Ovary (tissue), 3 donors: ENCODE measurements at regions not wholly inside any gene's neighbourhood (a gene's known extent, or its start where the extent isn't known, plus 50 kb on each side); places are given as distances from the start of the nearest gene placed in this dataset.

ENCODE experiments used
- EP300 ChIP-seq: sonication (generic); formaldehyde crosslinking; IDR thresholded peaks from one replicate; pipeline ENCODE4 v1.6.1; 2017; ENCODE audit warnings: antibody characterized with exemption
- POLR2A ChIP-seq: fragments of 450-650 bp; IDR thresholded peaks from one replicate; pipeline ENCODE4 v1.6.1; 2017; ENCODE audit warnings: antibody characterized with exemption, mild to moderate bottlenecking, moderate library complexity
- TF ChIP-seq, protein P1 (sequence below), 3 donors: fragments of 450-650 bp in 2 of 3; fragments of 200-600 bp in 1 of 3; IDR thresholded peaks; one replicate each; pipeline versions ENCODE4 v1.5.1 to v1.8.0; 2016 to 2022; ENCODE audit warnings: antibody characterized with exemption in 3 of 3, mild to moderate bottlenecking in 1 of 3
- donor health status: DM: no; HTN: no; CAD: no.

DNA sequence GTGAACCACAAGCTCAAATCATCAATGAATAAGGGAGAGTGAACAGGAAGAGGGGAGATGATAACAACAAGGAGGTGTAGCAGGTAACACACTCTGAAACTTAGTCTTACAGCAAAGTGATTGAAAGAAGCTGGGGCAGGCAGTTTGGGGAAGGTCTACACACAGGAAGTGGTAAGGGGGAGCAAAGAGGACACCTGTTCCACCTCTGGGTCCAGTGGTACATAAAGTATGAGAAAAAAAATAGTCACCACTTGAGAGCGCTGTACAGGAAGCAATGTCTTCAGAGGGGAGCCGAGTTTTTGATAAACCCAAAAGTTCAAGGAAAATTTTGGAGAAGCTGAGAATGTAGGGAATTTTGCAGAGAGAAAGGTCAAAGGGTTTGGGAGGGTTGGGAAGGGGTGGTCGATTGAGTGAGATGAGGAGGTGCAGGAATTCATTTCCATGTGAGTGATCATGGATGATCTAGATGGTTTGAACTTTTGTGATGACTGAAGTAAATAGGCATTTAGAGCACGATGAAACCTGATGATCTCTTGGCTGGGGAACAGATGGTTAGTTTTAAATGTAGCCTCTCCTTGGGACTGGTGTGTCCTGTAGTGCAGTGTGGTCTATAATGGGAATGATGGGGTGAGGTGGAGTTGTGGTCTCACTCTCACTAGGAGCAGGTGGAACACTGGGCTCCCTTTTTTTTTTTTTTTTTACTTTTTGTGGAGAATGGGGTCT is 142.0 kb downstream of the RBMX2 start:
- TF ChIP-seq, protein P1, sequence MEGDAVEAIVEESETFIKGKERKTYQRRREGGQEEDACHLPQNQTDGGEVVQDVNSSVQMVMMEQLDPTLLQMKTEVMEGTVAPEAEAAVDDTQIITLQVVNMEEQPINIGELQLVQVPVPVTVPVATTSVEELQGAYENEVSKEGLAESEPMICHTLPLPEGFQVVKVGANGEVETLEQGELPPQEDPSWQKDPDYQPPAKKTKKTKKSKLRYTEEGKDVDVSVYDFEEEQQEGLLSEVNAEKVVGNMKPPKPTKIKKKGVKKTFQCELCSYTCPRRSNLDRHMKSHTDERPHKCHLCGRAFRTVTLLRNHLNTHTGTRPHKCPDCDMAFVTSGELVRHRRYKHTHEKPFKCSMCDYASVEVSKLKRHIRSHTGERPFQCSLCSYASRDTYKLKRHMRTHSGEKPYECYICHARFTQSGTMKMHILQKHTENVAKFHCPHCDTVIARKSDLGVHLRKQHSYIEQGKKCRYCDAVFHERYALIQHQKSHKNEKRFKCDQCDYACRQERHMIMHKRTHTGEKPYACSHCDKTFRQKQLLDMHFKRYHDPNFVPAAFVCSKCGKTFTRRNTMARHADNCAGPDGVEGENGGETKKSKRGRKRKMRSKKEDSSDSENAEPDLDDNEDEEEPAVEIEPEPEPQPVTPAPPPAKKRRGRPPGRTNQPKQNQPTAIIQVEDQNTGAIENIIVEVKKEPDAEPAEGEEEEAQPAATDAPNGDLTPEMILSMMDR (IDR thresholded peaks at IDR 0.05): no peak
- no peak for TF ChIP-seq EP300
- no peak for TF ChIP-seq POLR2A
